ENCODE measurements at regions not wholly inside any gene's neighbourhood (a gene's known extent, or its start where the extent isn't known, plus 50 kb on each side); places are given as distances from the start of the nearest gene placed in this dataset.

GRCh38 chr1:232508130-232508701 lies 121.7 kb downstream of the SIPA1L2 start:
- TF ChIP-seq CTCF (conservative IDR thresholded peaks at IDR 0.05; ENCODE audit: low read depth, low read length) = peak; percentile 43; the same call in 1 of the 2 replicates
- TF ChIP-seq EZH2phosphoT487 (IDR thresholded peaks at IDR 0.05; ENCODE audit: borderline replicate concordance, low read length) = no peak

Data from PC-3 (cell line).